ENCODE measurements at regions not wholly inside any gene's neighbourhood (a gene's known extent, or its start where the extent isn't known, plus 50 kb on each side); places are given as distances from the start of the nearest gene placed in this dataset.

DNA sequence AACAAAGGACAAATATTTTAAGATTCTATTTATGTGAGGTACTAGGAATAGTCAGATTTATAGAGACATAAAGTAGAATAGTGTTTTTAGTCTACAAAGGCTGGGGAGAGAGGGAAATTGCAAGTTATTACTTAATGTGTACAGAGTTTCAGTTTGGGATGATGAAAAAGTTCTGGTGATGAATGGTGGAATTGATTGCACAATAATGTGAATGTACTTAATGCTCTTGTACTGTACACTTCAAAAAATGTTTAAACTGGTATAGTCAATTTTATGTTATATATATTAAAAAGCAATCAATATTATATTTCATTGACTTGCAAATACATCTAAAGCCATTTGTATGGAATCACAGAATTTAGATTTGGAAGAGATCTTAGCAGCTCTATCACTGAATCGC lies 213.4 kb downstream of the PPP1R3A start:
- TF ChIP-seq CTCF (conservative IDR thresholded peaks at IDR 0.05; ENCODE audit: low read length) (no peak), EZH2phosphoT487 (IDR thresholded peaks at IDR 0.05; ENCODE audit: borderline replicate concordance, low read depth, low read length) (no peak)

Data from OCI-LY7 (cell line).